ENCODE measurements at regions not wholly inside any gene's neighbourhood (a gene's known extent, or its start where the extent isn't known, plus 50 kb on each side); places are given as distances from the start of the nearest gene placed in this dataset.

GRCh38 chr10:37713642-37714041, 143.8 kb downstream of the ZNF248 start:
- TF ChIP-seq POLR2A (IDR thresholded peaks at IDR 0.05) (no peak), CTCF (IDR thresholded peaks at IDR 0.05) (no peak), EP300 (IDR thresholded peaks at IDR 0.05) (no peak)
